GM19043 (cell line): ENCODE measurements at regions not wholly inside any gene's neighbourhood (a gene's known extent, or its start where the extent isn't known, plus 50 kb on each side); places are given as distances from the start of the nearest gene placed in this dataset.
"Not testable (repeated sequence)": the region's sequence is repeated elsewhere in the genome, so short reads cannot be mapped to it uniquely, and the experiment has no call there.

Experiments
- ATAC-seq: cut with Tn5 transposase; IDR thresholded peaks from one replicate; pipeline ENCODE4 v1.9.1; 2021; ENCODE audit warnings: low read depth; ENCODE audit not compliant: unreplicated experiment

DNA sequence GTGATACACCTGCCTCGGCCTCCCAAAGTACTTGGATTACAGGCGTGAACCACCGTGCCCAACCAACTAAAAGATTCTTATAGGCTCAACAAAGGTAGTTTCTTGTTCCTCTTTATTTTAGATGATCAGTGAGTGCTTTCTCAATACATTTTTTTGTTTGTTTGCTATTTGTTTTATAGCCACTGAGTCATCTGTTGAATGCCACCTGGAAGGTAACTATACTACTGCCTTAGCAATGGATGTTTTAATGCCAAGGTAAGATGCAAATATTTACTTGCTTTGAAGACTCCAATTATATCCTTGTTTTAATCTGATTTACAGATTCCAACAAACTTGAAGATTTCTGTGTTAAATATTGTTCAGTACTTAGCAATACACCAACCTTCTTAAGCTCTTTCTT, 2807.4 kb upstream of the PCDH20 start:
- ATAC-seq, result no peak

GRCh38 chr13:64206430-64207225, 2791.0 kb upstream of the PCDH20 start:
- no peak for ATAC-seq

- no peak for ATAC-seq
These were observed 2786.9 kb upstream of the PCDH20 start for GRCh38 chr13:64202517-64202916.

GRCh38 chr13:64197232-64197631, 2781.6 kb upstream of the PCDH20 start:
- ATAC-seq, result no peak

DNA sequence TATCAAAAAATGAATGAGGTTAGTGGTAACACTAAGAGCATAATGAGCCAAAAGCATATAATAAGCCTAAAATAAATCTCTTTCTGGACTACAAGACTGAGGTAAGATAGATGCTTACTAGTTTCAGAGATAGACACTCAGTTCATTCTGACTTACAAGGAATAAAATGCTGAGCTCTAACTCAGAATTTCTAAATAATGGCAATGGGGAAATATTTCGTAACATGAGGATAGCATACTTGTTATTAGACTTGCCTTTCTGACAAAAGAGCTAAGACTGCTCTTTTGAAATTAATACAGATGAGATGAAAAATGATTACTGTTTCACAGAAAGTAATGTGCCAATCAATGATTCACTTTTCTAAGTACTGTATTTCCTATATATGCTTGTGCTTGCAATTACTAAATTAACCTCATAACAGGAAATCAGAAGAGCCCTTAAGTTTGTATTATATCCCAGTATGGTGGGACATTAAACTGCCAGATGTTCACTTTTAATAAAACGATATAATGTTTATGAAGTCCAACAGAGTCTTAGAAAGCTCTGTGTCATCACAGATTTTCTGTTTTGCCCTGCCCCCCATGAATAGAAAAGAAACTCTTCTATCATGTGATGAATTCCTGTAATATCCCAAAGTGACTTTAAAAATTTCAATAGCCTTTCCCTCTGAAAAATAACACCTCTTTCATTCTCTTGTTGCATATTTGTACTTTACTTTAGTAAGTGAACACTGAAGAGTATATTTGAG, 2771.0 kb upstream of the PCDH20 start:
- ATAC-seq, result no peak

DNA sequence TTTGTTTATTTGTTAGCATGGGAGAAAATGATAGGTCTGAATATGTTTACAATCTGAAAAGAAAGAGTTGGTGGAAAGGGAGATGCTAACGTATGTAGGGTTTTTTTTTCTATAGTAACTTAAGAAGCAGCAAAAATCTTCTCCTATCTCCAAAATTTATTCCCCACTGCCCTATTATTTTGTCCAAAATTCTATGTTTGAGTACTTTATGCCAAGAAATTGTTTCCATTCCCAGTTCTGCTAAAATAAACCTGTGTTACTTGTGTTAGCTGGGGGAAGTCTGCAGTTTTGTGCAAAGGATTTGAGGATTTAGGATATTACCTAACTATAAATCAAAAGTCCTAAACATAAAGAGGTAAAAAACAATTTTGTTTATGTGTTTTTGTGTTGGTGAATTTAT, 2770.4 kb upstream of the PCDH20 start:
- no peak for ATAC-seq

DNA sequence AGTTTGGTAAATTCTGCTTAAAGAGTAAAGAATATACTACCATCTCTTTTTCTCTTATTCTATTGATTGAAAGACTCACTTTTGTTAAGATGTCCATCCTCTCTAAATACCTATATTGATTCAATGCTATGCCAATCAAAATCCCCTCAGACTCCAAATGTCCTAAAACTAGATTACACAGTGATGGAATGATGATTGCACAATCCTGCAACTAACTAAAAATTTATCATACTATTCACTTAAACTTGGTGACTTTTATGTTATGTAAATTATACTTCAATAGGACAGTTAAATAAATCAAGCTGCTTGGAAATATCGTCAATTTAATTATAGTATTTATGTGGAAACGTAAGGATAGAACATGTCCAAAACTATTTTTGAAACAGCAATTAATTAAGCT, 2765.1 kb upstream of the PCDH20 start:
- no peak for ATAC-seq

- no peak for ATAC-seq
These were observed 2750.2 kb upstream of the PCDH20 start for GRCh38 chr13:64165826-64166225.

- ATAC-seq, result no peak
These were observed 2748.8 kb upstream of the PCDH20 start for GRCh38 chr13:64164435-64164834.

- ATAC-seq, result no peak
These were observed 2744.8 kb upstream of the PCDH20 start for GRCh38 chr13:64160479-64160878.

DNA sequence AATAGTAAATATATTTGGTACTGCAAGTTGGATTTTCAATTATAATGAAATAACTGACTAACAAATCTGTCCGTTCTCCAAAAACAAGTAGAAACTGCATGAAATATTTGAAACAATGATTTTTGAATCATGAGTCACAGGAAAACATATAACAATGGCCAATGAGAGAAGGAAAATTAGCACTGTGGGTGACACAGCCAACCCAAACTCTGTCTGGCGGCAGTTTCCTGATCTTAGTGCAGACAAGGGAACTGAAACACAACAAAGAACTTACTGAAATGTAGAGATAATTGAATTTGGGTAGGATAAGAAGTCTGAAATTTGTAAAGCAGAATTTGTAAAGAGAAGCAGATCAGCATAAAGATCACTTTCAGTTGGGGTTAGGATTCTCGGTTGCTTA, 2743.3 kb upstream of the PCDH20 start:
- ATAC-seq, result no peak

- ATAC-seq, result no peak
These were observed 2738.9 kb upstream of the PCDH20 start for GRCh38 chr13:64154514-64154913.

- ATAC-seq, result no peak
These were observed 2715.0 kb upstream of the PCDH20 start for GRCh38 chr13:64130600-64130999.

GRCh38 chr13:64130171-64130570, 2714.5 kb upstream of the PCDH20 start:
- no peak for ATAC-seq

GRCh38 chr13:64127856-64128255, 2712.2 kb upstream of the PCDH20 start:
- ATAC-seq, result no peak

DNA sequence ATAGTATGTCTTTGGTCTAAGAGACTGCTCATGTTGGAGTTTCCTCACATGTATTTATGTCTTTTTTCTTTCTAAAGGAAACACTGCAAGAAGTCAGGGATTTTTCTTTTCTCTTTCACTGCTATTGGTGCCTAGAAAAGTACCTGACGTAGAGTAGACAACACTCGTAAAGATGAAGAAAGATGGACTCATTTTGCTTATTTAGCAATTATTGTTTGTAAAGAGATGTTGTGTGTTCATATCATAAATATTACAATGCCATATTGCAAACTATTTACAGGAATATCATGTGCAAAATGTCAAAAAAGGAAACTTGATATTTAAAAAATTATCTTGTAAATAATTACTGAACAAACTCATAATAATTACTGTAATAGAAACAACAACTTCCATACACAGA, 2711.5 kb upstream of the PCDH20 start:
- no peak for ATAC-seq

GRCh38 chr13:64121023-64121709, 2705.5 kb upstream of the PCDH20 start:
- not testable (repeated sequence) for ATAC-seq

DNA sequence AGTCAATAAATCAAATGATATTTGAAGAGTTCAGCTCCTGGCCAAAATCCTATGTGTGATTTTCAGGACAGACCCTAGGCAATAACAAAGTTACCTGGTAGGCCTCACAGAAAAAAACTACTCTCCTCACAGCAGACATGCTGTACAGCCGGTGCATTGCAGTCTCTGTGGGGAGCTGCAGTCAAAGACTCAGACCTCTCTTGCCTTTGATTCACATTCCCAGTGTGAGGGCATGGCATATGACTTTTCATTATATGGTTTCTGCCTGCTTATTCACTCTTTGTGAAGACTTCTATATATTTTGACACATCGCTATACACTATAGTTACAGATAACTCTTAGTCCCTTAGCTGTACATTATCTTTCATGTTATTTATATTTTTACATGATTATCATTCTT, 2684.3 kb upstream of the PCDH20 start:
- no peak for ATAC-seq

GRCh38 chr13:64090311-64090710, 2674.7 kb upstream of the PCDH20 start:
- no peak for ATAC-seq

GRCh38 chr13:64088491-64088890, 2672.8 kb upstream of the PCDH20 start:
- no peak for ATAC-seq

DNA sequence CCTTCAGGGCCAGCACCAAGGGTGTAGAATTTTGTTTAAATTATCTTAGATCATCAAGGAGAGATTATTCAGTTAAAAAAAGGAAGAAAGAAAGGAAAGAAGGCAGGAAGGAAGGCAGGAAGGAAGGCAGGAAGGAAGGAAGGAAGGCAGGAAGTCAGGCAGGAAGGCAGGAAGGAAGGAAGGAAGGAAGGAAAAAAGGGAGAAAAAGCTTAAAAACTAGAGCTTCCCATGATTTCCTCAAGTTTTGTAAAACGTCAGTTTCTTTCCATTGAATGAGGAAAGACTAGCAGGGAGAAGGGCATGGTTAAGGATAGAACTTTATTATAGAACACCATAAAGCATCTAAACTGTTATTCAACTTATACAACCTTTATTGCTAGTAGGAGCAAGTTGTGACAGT, 2672.0 kb upstream of the PCDH20 start:
- ATAC-seq, result no peak
